HepG2 (cell line): ENCODE measurements at regions not wholly inside any gene's neighbourhood (a gene's known extent, or its start where the extent isn't known, plus 50 kb on each side); places are given as distances from the start of the nearest gene placed in this dataset.

Experiments used
- ATAC-seq: fragments of 200-7000 bp; cut with Tn5 transposase; 3 replicates; pipeline ENCODE4 v1.9.1; 2020; ENCODE audit warnings: mild to moderate bottlenecking, moderate library complexity
- BruUV-seq: library from RNA; stranded (reverse); fragments of 400-500 nt; replicated peaks from 2 replicates; lab custom pipeline; 2021; lab: Mats Ljungman, UMichigan
- CTCF ChIA-PET: fragments of 300-600 bp; formaldehyde crosslinking; extraction: SDS; loops from one replicate; lab custom pipeline; 2021; ENCODE audit warnings: low total read pairs, inconsistent platforms, low intra/inter-chr PET ratio; lab: Yijun Ruan, JAX
- POLR2A ChIA-PET: fragments of 350-600 bp; sonication (Branson Sonifier 250); formaldehyde crosslinking; loops from one replicate; lab custom pipeline; 2020; ENCODE audit warnings: antibody characterized with exemption, inconsistent platforms; lab: Yijun Ruan, JAX
- DNase-seq: peaks from one replicate; pipeline ENCODE4 v3.0.0-alpha.2; 2015; ENCODE audit warnings: low spot score
- FAIRE-seq: peaks from 3 replicates; lab custom pipeline; 2011; peaks lifted over from hg19 to GRCh38; lab: Jason Lieb, UNC
- H2AFZ ChIP-seq: one replicate; pipeline ENCODE4 v1.6.1; 2011; ENCODE audit warnings: low read length, inconsistent platforms
- H3K27ac ChIP-seq: fragments of 300-600 bp; 3 replicates; pipeline ENCODE4 v1.8.0; 2011; ENCODE audit warnings: mixed run types, mild to moderate bottlenecking, mixed read lengths, low read length, inconsistent platforms; ENCODE audit not compliant: insufficient read depth; ENCODE audit errors: extremely low read length
- H3K27me3 ChIP-seq, 2 experiments: fragments of 200-600 bp in 1 of 2; 2 replicates in 1 of 2; 3 replicates in 1 of 2; pipeline versions ENCODE4 v1.6.0 to v1.8.0; 2011; ENCODE audit warnings: low read length in 2 of 2, mild to moderate bottlenecking in 2 of 2, moderate library complexity in 2 of 2, inconsistent platforms in 1 of 2; ENCODE audit not compliant: insufficient read depth in 2 of 2, control insufficient read depth in 1 of 2
- H3K36me3 ChIP-seq, 2 experiments: fragments of 200-600 bp in 1 of 2; replicated peaks in 1 of 2; 2 replicates in 1 of 2; 3 replicates in 1 of 2; pipeline versions ENCODE4 v1.5.1 to v1.8.0; 2011; ENCODE audit warnings: low read length in 2 of 2, inconsistent platforms in 1 of 2; ENCODE audit not compliant: insufficient read depth in 2 of 2, control insufficient read depth in 1 of 2
- H3K4me1 ChIP-seq: 2 replicates; pipeline ENCODE4 v1.5.1; 2012; ENCODE audit warnings: low read length, inconsistent platforms; ENCODE audit not compliant: insufficient read depth
- H3K4me2 ChIP-seq: 2 replicates; pipeline ENCODE4 v1.6.0; 2011; ENCODE audit warnings: low read depth, low read length, inconsistent platforms
- H3K4me3 ChIP-seq, 3 experiments: fragments of 200-600 bp in 1 of 3; sonication (generic), shearing (Covaris generic) in 1 of 3; replicated peaks in 1 of 3; 2 replicates each; pipeline ENCODE4 v1.5.1; 2011 to 2016; ENCODE audit warnings: low read length in 3 of 3, inconsistent platforms in 2 of 3, low read depth in 2 of 3, mild to moderate bottlenecking in 2 of 3, control low read depth in 1 of 3, mixed read lengths in 1 of 3; ENCODE audit not compliant: insufficient read depth in 1 of 3
- H3K79me2 ChIP-seq: one replicate; pipeline ENCODE4 v1.6.1; 2011; ENCODE audit warnings: low read length, inconsistent platforms; ENCODE audit not compliant: insufficient read depth
- H3K9ac ChIP-seq: 2 replicates; pipeline ENCODE4 v1.6.0; 2011; ENCODE audit warnings: mild to moderate bottlenecking, low read depth, low read length, inconsistent platforms; ENCODE audit not compliant: insufficient read depth
- H3K9me3 ChIP-seq: 2 replicates; pipeline ENCODE4 v1.5.1; 2012; ENCODE audit warnings: mild to moderate bottlenecking, low read length
- H4K20me1 ChIP-seq: 2 replicates; pipeline ENCODE4 v1.6.0; 2011; ENCODE audit warnings: inconsistent platforms, mild to moderate bottlenecking, low read length, moderate library complexity; ENCODE audit not compliant: insufficient read depth
- DNMT1 ChIP-seq: sonication (generic); formaldehyde crosslinking; IDR thresholded peaks from 2 replicates; pipeline ENCODE4 v1.5.1; 2020; ENCODE audit warnings: mild to moderate bottlenecking, missing genetic modification reagents
- EEA1 ChIP-seq: sonication (generic); formaldehyde crosslinking; IDR thresholded peaks from 2 replicates; pipeline ENCODE4 v1.5.1; 2020; ENCODE audit warnings: mild to moderate bottlenecking, missing genetic modification reagents, borderline replicate concordance
- MAF1 ChIP-seq: sonication (generic); formaldehyde crosslinking; IDR thresholded peaks from 2 replicates; pipeline ENCODE4 v1.5.0; 2020; ENCODE audit warnings: missing genetic modification reagents, borderline replicate concordance
- MTA3 ChIP-seq: sonication (generic); formaldehyde crosslinking; IDR thresholded peaks from 2 replicates; pipeline ENCODE4 v1.4.0; 2020; ENCODE audit warnings: missing genetic modification reagents
- PRMT3 ChIP-seq: sonication (generic); formaldehyde crosslinking; IDR thresholded peaks from 2 replicates; pipeline ENCODE4 v1.8.1; 2022; ENCODE audit warnings: low read depth, mild to moderate bottlenecking, moderate library complexity, missing genetic modification reagents, borderline replicate concordance
- ZBTB38 ChIP-seq: sonication (generic); formaldehyde crosslinking; IDR thresholded peaks from 2 replicates; pipeline ENCODE4 v1.5.1; 2020; ENCODE audit warnings: mild to moderate bottlenecking, missing genetic modification reagents
- ZBTB8A ChIP-seq: sonication (generic); formaldehyde crosslinking; IDR thresholded peaks from 2 replicates; pipeline ENCODE4 v1.4.0; 2020; ENCODE audit warnings: mild to moderate bottlenecking, low read depth, missing genetic modification reagents, borderline replicate concordance
- ZMAT3 ChIP-seq: sonication (generic); formaldehyde crosslinking; conservative IDR thresholded peaks from 2 replicates; pipeline ENCODE4 v1.7.0; 2021; ENCODE audit warnings: missing genetic modification reagents
- ZNF253 ChIP-seq: sonication (generic); formaldehyde crosslinking; IDR thresholded peaks from 2 replicates; pipeline ENCODE4 v1.8.0; 2022; ENCODE audit warnings: mild to moderate bottlenecking, missing genetic modification reagents, borderline replicate concordance
- ZNF550 ChIP-seq: sonication (generic); formaldehyde crosslinking; IDR thresholded peaks from 2 replicates; pipeline ENCODE4 v1.4.0; 2020; ENCODE audit warnings: mild to moderate bottlenecking, missing genetic modification reagents, borderline replicate concordance
- ZNF572 ChIP-seq: sonication (generic); formaldehyde crosslinking; IDR thresholded peaks from 2 replicates; pipeline ENCODE4 v1.5.1; 2020; ENCODE audit warnings: mild to moderate bottlenecking, missing genetic modification reagents
- ZNF614 ChIP-seq: IDR thresholded peaks from 2 replicates; pipeline ENCODE4 v1.6.1; 2018; ENCODE audit warnings: missing biosample characterization, missing genetic modification reagents, inconsistent platforms, borderline replicate concordance
- ZSCAN31 ChIP-seq: sonication (generic); formaldehyde crosslinking; IDR thresholded peaks from 2 replicates; pipeline ENCODE4 v1.5.0; 2020; ENCODE audit warnings: low read depth, mild to moderate bottlenecking, missing genetic modification reagents
- WGBS: methylation state at CpG from one replicate; pipeline ENCODE4 v1.1.6; 2017; ENCODE audit warnings: low lambda C conversion rate; 5-methylcytosine and 5-hydroxymethylcytosine counted together
- in situ Hi-C: cut with HindIII; loops from 2 replicates; pipeline ENCODE4 v1.10.0; 2017; ENCODE audit warnings: low pct_unique_long_range_greater_than_20kb; ENCODE audit not compliant: extremely low pct_ligation_motif_present
- intact Hi-C: fragments of 100-400 bp; cut with micrococcal nuclease; formaldehyde crosslinking; loops from one replicate; pipeline ENCODE4 v1.10.0; 2022; ENCODE audit not compliant: unreplicated experiment
- TF ChIP-seq, protein P1 (sequence below): sonication (generic); formaldehyde crosslinking; IDR thresholded peaks from 2 replicates; pipeline ENCODE4 v1.4.0; 2020; ENCODE audit warnings: mild to moderate bottlenecking, missing genetic modification reagents
- TF ChIP-seq, protein P2 (sequence below): IDR thresholded peaks from 2 replicates; pipeline ENCODE4 v1.6.1; 2016

DNA sequence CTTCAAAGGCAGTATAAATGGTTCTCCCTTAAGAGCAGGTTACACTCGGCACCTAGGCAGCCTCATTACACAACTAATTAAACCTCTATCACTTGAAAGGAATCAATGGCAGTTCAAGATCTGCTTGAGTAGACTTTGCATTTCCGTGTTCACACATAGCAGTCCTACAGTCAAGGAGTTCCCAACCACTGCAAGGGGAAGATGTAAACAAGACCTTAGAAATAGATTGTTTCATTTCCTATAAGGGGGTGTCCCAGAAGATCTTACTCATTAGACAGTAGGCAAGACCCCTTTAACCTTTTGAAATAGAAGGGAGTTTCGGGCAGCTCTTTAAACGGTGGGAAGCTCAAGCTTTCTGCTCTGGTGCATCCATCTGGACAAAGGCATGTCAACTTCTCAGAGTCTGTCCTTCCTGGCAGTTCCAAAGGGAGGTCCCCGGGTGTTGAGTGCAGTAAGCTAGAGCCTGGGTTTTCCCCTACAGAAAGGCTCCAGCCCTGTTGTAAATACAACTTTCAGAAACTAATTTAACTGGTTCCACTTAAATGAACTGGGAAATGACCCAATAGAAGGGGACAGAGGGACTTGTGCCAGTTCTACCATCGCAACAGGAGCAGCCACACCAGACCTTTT lies 150.8 kb downstream of the RBMX2 start (continued):
- TF ChIP-seq, protein P1, sequence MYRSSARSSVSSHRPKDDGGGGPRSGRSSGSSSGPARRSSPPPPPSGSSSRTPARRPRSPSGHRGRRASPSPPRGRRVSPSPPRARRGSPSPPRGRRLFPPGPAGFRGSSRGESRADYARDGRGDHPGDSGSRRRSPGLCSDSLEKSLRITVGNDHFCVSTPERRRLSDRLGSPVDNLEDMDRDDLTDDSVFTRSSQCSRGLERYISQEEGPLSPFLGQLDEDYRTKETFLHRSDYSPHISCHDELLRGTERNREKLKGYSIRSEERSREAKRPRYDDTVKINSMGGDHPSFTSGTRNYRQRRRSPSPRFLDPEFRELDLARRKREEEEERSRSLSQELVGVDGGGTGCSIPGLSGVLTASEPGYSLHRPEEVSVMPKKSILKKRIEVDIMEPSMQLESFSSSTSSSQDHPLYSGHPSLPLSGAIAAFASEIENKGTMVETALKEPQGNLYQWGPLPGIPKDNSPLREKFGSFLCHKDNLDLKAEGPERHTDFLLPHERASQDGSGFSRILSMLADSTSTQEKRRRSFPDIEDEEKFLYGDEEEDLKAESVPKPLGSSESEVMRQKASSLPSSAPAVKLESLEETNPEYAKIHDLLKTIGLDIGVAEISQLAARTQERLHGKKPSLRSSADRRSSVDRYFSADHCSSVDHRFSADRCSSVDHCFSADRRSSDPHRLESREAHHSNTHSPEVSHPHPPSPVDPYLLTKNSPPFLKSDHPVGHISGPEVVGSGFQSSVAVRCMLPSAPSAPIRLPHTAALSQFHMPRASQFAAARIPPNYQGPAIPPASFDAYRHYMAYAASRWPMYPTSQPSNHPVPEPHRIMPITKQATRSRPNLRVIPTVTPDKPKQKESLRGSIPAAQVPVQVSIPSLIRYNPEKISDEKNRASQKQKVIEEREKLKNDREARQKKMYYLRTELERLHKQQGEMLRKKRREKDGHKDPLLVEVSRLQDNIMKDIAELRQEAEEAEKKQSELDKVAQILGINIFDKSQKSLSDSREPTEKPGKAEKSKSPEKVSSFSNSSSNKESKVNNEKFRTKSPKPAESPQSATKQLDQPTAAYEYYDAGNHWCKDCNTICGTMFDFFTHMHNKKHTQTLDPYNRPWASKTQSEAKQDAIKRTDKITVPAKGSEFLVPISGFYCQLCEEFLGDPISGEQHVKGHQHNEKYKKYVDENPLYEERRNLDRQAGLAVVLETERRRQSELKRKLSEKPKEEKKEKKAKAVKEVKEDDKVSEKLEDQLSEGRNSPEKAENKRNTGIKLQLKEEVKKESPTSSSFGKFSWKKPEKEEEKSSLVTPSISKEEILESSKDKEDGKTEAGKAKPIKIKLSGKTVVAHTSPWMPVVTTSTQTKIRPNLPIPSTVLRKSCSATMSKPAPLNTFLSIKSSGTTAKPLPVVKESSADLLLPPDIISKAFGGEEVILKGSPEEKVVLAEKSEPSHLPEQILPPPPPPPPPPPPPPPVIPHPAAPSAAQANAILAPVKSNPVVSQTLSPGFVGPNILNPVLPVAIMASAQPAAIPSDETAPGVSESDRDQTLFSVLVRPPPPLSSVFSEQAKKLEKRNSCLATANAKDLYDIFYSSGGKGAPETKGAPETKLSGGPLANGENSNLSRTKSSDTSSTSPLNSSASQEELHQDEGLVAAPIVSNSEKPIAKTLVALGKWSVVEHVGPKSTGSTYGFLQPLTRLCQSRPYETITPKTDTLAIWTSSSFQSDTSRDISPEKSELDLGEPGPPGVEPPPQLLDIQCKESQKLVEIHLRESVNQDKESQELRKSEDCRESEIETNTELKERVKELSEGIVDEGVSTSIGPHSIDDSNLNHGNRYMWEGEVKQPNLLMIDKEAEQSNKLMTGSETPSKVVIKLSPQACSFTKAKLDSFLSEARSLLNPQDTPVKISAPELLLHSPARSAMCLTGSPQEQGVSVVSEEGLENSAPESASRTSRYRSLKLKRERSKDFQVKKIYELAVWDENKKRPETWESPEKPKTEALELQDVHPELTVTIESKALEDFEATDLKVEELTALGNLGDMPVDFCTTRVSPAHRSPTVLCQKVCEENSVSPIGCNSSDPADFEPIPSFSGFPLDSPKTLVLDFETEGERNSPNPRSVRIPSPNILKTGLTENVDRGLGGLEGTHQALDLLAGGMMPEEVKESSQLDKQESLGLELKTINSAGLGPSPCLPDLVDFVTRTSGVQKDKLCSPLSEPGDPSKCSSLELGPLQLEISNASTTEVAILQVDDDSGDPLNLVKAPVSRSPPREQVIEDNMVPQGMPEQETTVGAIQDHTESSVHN (CRISPR knock-in tag), result no peak
- no peak for TF ChIP-seq ZNF550 (CRISPR knock-in tag)

DNA sequence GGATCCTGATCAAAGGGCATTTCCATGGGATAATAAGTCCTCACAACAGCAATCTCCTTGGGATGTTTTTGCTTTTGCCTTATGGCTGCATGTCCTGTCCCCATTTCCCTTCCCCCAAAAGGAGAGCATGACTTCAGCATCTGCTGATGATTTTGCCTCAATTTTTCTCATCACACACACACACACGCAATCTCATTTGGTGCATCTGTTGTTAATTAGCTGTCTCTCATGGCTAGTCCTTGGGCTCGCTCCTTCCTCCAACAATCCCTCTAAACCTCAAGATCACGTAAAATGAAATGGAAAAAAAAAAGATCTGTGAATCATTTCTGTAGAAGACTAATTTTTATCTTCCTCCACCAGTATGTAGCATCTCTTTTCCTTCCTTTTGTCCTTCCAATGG lies 153.6 kb downstream of the RBMX2 start:
- Histone ChIP-seq H3K27ac (no peak overlapping the region), H3K36me3 (no peaks in the 10 kb centered on the region), H3K4me1 (no peaks in the 10 kb centered on the region), H3K9me3 (no peaks in the 10 kb centered on the region), H3K4me3 (no peak overlapping the region), H3K27me3 (no peaks in the 10 kb centered on the region), H3K79me2 (no peaks in the 10 kb centered on the region), H4K20me1 (no peaks in the 10 kb centered on the region), H2AFZ (no peak overlapping the region), H3K9ac (no peak overlapping the region)
- POLR2A ChIA-PET, result no interaction called here
- in situ Hi-C loops (no loop called here), intact Hi-C loops (no loop called here)
- DNase-seq (no peak), FAIRE-seq (no peak), ATAC-seq (no peak)
- BruUV-seq, result no TSS peak
- WGBS, result 59% methylated on average over 3 of the region's 3 CpGs
- TF ChIP-seq ZSCAN31 (CRISPR knock-in tag), result no peak
- TF ChIP-seq, protein P2, sequence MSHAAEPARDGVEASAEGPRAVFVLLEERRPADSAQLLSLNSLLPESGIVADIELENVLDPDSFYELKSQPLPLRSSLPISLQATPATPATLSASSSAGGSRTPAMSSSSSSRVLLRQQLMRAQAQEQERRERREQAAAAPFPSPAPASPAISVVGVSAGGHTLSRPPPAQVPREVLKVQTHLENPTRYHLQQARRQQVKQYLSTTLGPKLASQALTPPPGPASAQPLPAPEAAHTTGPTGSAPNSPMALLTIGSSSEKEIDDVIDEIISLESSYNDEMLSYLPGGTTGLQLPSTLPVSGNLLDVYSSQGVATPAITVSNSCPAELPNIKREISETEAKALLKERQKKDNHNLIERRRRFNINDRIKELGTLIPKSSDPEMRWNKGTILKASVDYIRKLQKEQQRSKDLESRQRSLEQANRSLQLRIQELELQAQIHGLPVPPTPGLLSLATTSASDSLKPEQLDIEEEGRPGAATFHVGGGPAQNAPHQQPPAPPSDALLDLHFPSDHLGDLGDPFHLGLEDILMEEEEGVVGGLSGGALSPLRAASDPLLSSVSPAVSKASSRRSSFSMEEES (CRISPR knock-in tag), result no peak
- no peak for TF ChIP-seq ZNF614 (CRISPR knock-in tag)
- TF ChIP-seq ZNF253 (CRISPR knock-in tag), result no peak
- TF ChIP-seq MAF1 (CRISPR knock-in tag), result no peak
- no peak for TF ChIP-seq ZMAT3
- no peak for TF ChIP-seq EEA1 (CRISPR knock-in tag)
- TF ChIP-seq ZBTB8A (CRISPR knock-in tag), result no peak
- no peak for TF ChIP-seq PRMT3 (CRISPR knock-in tag)
- TF ChIP-seq MTA3 (CRISPR knock-in tag), result no peak
- no peak for TF ChIP-seq ZBTB38 (CRISPR knock-in tag)
- no peak for TF ChIP-seq DNMT1 (CRISPR knock-in tag)
- no peak for TF ChIP-seq ZNF572 (CRISPR knock-in tag)
- TF ChIP-seq, all 625 proteins: peak for 0
- CTCF ChIA-PET, result no interaction called here
- H3K4me2 ChIP-seq, result no peak overlapping the region
